Loucy (cell line): ENCODE measurements at regions not wholly inside any gene's neighbourhood (a gene's known extent, or its start where the extent isn't known, plus 50 kb on each side); places are given as distances from the start of the nearest gene placed in this dataset.

Experiments used
- EZH2phosphoT487 ChIP-seq: fragments of 200-600 bp; IDR thresholded peaks from 2 replicates; pipeline ENCODE4 v1.6.1; 2018; ENCODE audit warnings: antibody characterized with exemption, mild to moderate bottlenecking, moderate library complexity, borderline replicate concordance
- TF ChIP-seq, protein P1 (sequence below): fragments of 200-600 bp; sonication (generic); conservative IDR thresholded peaks from 2 replicates; pipeline ENCODE4 v1.5.1; 2014; ENCODE audit warnings: mild to moderate bottlenecking, antibody characterized with exemption, low read length

DNA sequence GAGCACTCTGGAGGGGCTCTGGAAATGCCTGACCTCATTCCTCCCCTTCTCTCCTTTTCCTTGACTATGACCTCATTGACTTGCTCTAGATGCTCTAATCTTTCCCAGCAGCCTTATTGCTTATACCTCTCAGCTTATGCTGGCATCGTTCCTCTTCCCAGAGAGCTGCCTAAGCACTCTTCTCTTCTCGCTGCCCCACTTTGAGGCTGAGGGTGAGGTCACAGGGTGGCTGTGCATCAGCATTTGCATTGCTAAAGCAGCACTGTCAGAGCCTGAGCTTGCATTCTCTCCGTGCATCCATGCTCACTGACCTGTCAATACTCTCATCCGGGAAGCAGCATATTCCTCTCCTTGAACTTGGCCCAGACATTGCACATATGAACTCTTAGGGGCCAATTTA, 96.4 kb upstream of the NTRK2 start:
- TF ChIP-seq, protein P1, sequence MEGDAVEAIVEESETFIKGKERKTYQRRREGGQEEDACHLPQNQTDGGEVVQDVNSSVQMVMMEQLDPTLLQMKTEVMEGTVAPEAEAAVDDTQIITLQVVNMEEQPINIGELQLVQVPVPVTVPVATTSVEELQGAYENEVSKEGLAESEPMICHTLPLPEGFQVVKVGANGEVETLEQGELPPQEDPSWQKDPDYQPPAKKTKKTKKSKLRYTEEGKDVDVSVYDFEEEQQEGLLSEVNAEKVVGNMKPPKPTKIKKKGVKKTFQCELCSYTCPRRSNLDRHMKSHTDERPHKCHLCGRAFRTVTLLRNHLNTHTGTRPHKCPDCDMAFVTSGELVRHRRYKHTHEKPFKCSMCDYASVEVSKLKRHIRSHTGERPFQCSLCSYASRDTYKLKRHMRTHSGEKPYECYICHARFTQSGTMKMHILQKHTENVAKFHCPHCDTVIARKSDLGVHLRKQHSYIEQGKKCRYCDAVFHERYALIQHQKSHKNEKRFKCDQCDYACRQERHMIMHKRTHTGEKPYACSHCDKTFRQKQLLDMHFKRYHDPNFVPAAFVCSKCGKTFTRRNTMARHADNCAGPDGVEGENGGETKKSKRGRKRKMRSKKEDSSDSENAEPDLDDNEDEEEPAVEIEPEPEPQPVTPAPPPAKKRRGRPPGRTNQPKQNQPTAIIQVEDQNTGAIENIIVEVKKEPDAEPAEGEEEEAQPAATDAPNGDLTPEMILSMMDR = no peak
- TF ChIP-seq EZH2phosphoT487 = no peak
